Transverse colon (tissue), 4 donors: ENCODE measurements at regions not wholly inside any gene's neighbourhood (a gene's known extent, or its start where the extent isn't known, plus 50 kb on each side); places are given as distances from the start of the nearest gene placed in this dataset.

Experiments used
- DNase-seq: peaks from one replicate; pipeline ENCODE4 v3.0.0-alpha.2; 2019
- H3K27ac ChIP-seq, 4 donors: fragments of 200-600 bp; sonication (generic); 2 replicates each; pipeline ENCODE4 v1.5.1; 2016 to 2018; ENCODE audit warnings: inconsistent platforms in 4 of 4
- H3K27me3 ChIP-seq: fragments of 200-600 bp; sonication (generic); 2 replicates; pipeline ENCODE4 v1.5.1; 2017; ENCODE audit warnings: inconsistent platforms
- H3K36me3 ChIP-seq, 4 donors: fragments of 200-600 bp; sonication (generic); 2 replicates each; pipeline ENCODE4 v1.5.1; 2017 to 2019; ENCODE audit warnings: inconsistent platforms in 4 of 4
- H3K4me1 ChIP-seq, 4 donors: fragments of 200-600 bp; sonication (generic); 2 replicates each; pipeline ENCODE4 v1.5.1; 2017 to 2020; ENCODE audit warnings: inconsistent platforms in 4 of 4
- H3K4me3 ChIP-seq, 4 donors: fragments of 200-600 bp; sonication (generic); 1 replicate in 1 of 4; 2 replicates in 3 of 4; pipeline versions ENCODE4 v1.5.1 to v1.6.1; 2017 to 2019; ENCODE audit warnings: inconsistent platforms in 4 of 4
- H3K9me3 ChIP-seq, 2 donors: fragments of 200-600 bp; sonication (generic); 2 replicates each; pipeline ENCODE4 v1.5.1; 2017 to 2019; ENCODE audit warnings: inconsistent platforms in 2 of 2
- EP300 ChIP-seq: sonication (generic); formaldehyde crosslinking; IDR thresholded peaks from one replicate; pipeline ENCODE4 v1.6.1; 2017; ENCODE audit warnings: antibody characterized with exemption, low read depth
- POLR2A ChIP-seq: fragments of 450-650 bp; IDR thresholded peaks from one replicate; pipeline ENCODE4 v1.6.1; 2016; ENCODE audit warnings: antibody characterized with exemption, mild to moderate bottlenecking, moderate library complexity
- POLR2AphosphoS5 ChIP-seq, 3 donors: sonication (generic); formaldehyde crosslinking; IDR thresholded peaks; one replicate each; pipeline ENCODE4 v1.6.1; 2016; ENCODE audit warnings: antibody characterized with exemption in 3 of 3
- WGBS, 2 donors: methylation state at CpG; one replicate each; pipeline ENCODE4 v1.1.5; 2018; ENCODE audit warnings: low coverage in 1 of 2; 5-methylcytosine and 5-hydroxymethylcytosine counted together
- in situ Hi-C, 4 donors: fragments of 200-750 bp; cut with MboI; loops; one replicate each; pipeline versions ENCODE4 v1.15.0 to v1.15.1; 2017; ENCODE audit warnings: low sequenced_read_pairs in 3 of 4, low pct_ligation_motif_present in 1 of 4, low pct_unique_long_range_greater_than_20kb in 1 of 4
- intact Hi-C: fragments of 100-400 bp; cut with DNase I; formaldehyde crosslinking; loops from one replicate; pipeline ENCODE4 v1.15.1; 2023; ENCODE audit warnings: low total_unique reads
- TF ChIP-seq, protein P1 (sequence below), 5 experiments: fragments of 200-600 bp in 3 of 5; fragments of 450-650 bp in 2 of 5; sonication (generic) in 3 of 5; IDR thresholded peaks; 1 replicate in 2 of 5; 2 replicates in 3 of 5; pipeline ENCODE4 v1.5.1; 2016 to 2017; ENCODE audit warnings: antibody characterized with exemption in 5 of 5, inconsistent platforms in 3 of 5, mild to moderate bottlenecking in 2 of 5, moderate library complexity in 1 of 5

DNA sequence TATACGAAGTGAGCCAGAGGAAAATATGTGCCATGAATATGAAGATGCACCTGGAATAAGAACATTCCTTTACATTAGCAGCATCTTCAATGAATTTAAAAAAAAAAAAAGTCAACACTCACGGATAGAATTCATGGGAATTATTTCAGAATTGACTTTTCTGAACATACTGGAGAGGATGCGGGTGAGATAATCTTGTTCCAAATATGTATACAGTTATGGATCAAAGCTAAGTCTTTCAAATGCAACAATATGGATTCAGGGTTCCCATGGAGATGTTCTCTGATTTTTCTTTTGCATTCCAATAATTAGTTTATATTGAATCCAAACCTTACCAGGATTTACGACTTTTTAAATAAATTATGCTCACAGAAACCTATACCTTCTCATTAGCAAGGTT is 1660.7 kb downstream of the SLITRK1 start:
- Histone ChIP-seq H3K4me3 (no peak overlapping the region), H3K27me3 (no peaks in the 10 kb centered on the region), H3K36me3 (no peaks in the 10 kb centered on the region), H3K27ac (no peak overlapping the region), H3K9me3 (no peaks in the 10 kb centered on the region), H3K4me1 (no peaks in the 10 kb centered on the region)
- WGBS, 2 donors: 80 to 90% methylated on average over 4 of the region's 4 CpGs
- in situ Hi-C loops: no loop called here
- TF ChIP-seq POLR2AphosphoS5 (IDR thresholded peaks at IDR 0.05) (no peak), POLR2A (no peak), EP300 (no peak)
- TF ChIP-seq, protein P1, sequence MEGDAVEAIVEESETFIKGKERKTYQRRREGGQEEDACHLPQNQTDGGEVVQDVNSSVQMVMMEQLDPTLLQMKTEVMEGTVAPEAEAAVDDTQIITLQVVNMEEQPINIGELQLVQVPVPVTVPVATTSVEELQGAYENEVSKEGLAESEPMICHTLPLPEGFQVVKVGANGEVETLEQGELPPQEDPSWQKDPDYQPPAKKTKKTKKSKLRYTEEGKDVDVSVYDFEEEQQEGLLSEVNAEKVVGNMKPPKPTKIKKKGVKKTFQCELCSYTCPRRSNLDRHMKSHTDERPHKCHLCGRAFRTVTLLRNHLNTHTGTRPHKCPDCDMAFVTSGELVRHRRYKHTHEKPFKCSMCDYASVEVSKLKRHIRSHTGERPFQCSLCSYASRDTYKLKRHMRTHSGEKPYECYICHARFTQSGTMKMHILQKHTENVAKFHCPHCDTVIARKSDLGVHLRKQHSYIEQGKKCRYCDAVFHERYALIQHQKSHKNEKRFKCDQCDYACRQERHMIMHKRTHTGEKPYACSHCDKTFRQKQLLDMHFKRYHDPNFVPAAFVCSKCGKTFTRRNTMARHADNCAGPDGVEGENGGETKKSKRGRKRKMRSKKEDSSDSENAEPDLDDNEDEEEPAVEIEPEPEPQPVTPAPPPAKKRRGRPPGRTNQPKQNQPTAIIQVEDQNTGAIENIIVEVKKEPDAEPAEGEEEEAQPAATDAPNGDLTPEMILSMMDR (IDR thresholded peaks at IDR 0.05): no peak
- DNase-seq: no peak
- intact Hi-C loops: no loop called here

DNA sequence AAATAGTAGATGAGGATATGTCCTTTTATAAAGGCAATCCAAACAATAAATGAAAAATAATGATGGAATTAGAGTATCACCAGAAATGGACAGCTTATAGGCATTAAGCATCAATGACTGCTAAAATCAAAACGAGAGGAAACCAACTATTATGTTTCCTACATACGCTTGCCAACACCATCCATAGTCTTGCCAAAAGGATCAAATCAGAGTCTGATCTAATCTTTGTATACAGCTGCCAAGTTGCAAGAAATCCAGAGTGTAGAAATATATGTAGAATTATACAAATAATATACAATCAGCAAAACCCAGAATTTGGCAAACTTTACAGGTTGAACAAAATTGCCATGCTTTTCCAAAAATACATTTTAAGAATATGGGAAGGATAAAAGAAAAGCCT is 1661.6 kb downstream of the SLITRK1 start:
- no peak overlapping the region for H3K4me3 ChIP-seq
- no peaks in the 10 kb centered on the region for H3K36me3 ChIP-seq
- no peaks in the 10 kb centered on the region for H3K4me1 ChIP-seq
- in situ Hi-C loops (no loop called here), intact Hi-C loops (no loop called here)
- WGBS, 2 donors: 65 to 68% methylated on average over 2 of the region's 2 CpGs
- H3K27me3 ChIP-seq: no peaks in the 10 kb centered on the region
- no peak for DNase-seq
- peaks cover 0 to under 1% of the 10 kb centered on the region in 2 donors for H3K9me3 ChIP-seq
- H3K27ac ChIP-seq: no peak overlapping the region
- TF ChIP-seq EP300 (no peak), POLR2AphosphoS5 (IDR thresholded peaks at IDR 0.05) (no peak), POLR2A (no peak)
- TF ChIP-seq, protein P1 (IDR thresholded peaks at IDR 0.05): no peak

- 61 to 89% methylated on average over 1 of the region's 1 CpG for WGBS, 2 donors
- no peaks in the 10 kb centered on the region for H3K4me1 ChIP-seq
- intact Hi-C loops: no loop called here
- no peak for DNase-seq
- peaks cover 6 to 12% of the 10 kb centered on the region in 2 donors for H3K9me3 ChIP-seq
- H3K27ac ChIP-seq: no peak overlapping the region
- TF ChIP-seq POLR2AphosphoS5 (IDR thresholded peaks at IDR 0.05): no peak
- TF ChIP-seq, protein P1 (IDR thresholded peaks at IDR 0.05): no peak
- TF ChIP-seq POLR2A: no peak
- TF ChIP-seq EP300: no peak
- in situ Hi-C loops: no loop called here
- no peaks in the 10 kb centered on the region for H3K27me3 ChIP-seq
- no peak overlapping the region for H3K4me3 ChIP-seq
- H3K36me3 ChIP-seq: no peaks in the 10 kb centered on the region
Measured at GRCh38 chr13:82216165-82216564, 1666.1 kb downstream of the SLITRK1 start.

DNA sequence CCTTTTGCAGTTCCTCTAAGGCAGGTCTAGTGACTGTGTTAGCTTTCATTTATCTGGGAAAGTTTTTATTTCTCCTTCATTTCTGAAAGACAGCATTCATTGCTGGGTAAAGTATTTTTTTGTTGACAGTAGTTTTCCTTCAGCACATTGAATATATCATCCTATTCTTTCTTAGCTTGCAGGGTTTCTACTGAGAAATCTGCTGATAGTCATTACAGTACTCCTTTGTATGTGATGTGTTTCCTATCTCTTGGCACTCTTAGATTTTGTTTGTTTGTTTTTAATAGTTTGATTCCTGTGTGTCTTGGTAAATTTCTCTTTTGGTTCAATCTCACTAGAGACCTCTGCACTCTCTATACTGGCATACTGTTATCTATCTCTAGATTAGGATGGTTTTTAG is 1667.9 kb downstream of the SLITRK1 start:
- peaks cover 6 to 12% of the 10 kb centered on the region in 2 donors for H3K9me3 ChIP-seq
- H3K27ac ChIP-seq: no peak overlapping the region
- H3K4me1 ChIP-seq: no peaks in the 10 kb centered on the region
- no peaks in the 10 kb centered on the region for H3K27me3 ChIP-seq
- DNase-seq: no peak
- no peaks in the 10 kb centered on the region for H3K36me3 ChIP-seq
- no peak overlapping the region for H3K4me3 ChIP-seq
- intact Hi-C loops (no loop called here), in situ Hi-C loops (no loop called here)
- TF ChIP-seq, protein P1 (IDR thresholded peaks at IDR 0.05): no peak
- TF ChIP-seq POLR2AphosphoS5 (IDR thresholded peaks at IDR 0.05): no peak
- no peak for TF ChIP-seq POLR2A
- no peak for TF ChIP-seq EP300
